HCT116 (cell line): ENCODE measurements at regions not wholly inside any gene's neighbourhood (a gene's known extent, or its start where the extent isn't known, plus 50 kb on each side); places are given as distances from the start of the nearest gene placed in this dataset.

Experiments used
- CEBPB ChIP-seq: IDR thresholded peaks from 2 replicates; pipeline ENCODE4 v1.6.1; 2012; ENCODE audit warnings: low read depth
- EGR1 ChIP-seq: IDR thresholded peaks from 2 replicates; pipeline ENCODE4 v1.6.1; 2012; ENCODE audit warnings: low read depth
- EZH2phosphoT487 ChIP-seq: fragments of 200-600 bp; IDR thresholded peaks from 2 replicates; pipeline ENCODE4 v1.6.1; 2018; ENCODE audit warnings: antibody characterized with exemption, borderline replicate concordance
- POLR2A ChIP-seq: IDR thresholded peaks from 2 replicates; pipeline ENCODE4 v1.7.0; 2011; ENCODE audit warnings: borderline replicate concordance; ENCODE audit not compliant: insufficient read depth, insufficient read length; ENCODE audit errors: extremely low read depth
- POLR2AphosphoS5 ChIP-seq: IDR thresholded peaks from 2 replicates; pipeline ENCODE4 v1.6.1; 2011; ENCODE audit warnings: mild to moderate bottlenecking, low read depth, low read length, moderate library complexity
- SP1 ChIP-seq: IDR thresholded peaks from 2 replicates; pipeline ENCODE4 v1.6.1; 2012; ENCODE audit warnings: low read depth
- ZBTB33 ChIP-seq: IDR thresholded peaks from 2 replicates; pipeline ENCODE4 v1.6.1; 2011; ENCODE audit warnings: mild to moderate bottlenecking, low read length, moderate library complexity; ENCODE audit not compliant: insufficient replicate concordance; ENCODE audit errors: extremely low read depth
- TF ChIP-seq, protein P1 (sequence below): IDR thresholded peaks from 2 replicates; pipeline ENCODE4 v1.6.1; 2012; ENCODE audit warnings: low read depth

GRCh38 chr11:32529994-32530588, 53.5 kb upstream of the EIF3M start (continued):
- TF ChIP-seq ZBTB33 (no peak), SP1 (no peak), POLR2AphosphoS5 (no peak), EGR1 (no peak), EZH2phosphoT487 (no peak), CEBPB (no peak), POLR2A (no peak)
- TF ChIP-seq, protein P1, sequence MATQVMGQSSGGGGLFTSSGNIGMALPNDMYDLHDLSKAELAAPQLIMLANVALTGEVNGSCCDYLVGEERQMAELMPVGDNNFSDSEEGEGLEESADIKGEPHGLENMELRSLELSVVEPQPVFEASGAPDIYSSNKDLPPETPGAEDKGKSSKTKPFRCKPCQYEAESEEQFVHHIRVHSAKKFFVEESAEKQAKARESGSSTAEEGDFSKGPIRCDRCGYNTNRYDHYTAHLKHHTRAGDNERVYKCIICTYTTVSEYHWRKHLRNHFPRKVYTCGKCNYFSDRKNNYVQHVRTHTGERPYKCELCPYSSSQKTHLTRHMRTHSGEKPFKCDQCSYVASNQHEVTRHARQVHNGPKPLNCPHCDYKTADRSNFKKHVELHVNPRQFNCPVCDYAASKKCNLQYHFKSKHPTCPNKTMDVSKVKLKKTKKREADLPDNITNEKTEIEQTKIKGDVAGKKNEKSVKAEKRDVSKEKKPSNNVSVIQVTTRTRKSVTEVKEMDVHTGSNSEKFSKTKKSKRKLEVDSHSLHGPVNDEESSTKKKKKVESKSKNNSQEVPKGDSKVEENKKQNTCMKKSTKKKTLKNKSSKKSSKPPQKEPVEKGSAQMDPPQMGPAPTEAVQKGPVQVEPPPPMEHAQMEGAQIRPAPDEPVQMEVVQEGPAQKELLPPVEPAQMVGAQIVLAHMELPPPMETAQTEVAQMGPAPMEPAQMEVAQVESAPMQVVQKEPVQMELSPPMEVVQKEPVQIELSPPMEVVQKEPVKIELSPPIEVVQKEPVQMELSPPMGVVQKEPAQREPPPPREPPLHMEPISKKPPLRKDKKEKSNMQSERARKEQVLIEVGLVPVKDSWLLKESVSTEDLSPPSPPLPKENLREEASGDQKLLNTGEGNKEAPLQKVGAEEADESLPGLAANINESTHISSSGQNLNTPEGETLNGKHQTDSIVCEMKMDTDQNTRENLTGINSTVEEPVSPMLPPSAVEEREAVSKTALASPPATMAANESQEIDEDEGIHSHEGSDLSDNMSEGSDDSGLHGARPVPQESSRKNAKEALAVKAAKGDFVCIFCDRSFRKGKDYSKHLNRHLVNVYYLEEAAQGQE, result no peak
